ENCODE measurements at regions not wholly inside any gene's neighbourhood (a gene's known extent, or its start where the extent isn't known, plus 50 kb on each side); places are given as distances from the start of the nearest gene placed in this dataset.

GRCh38 chr22:19620742-19621371 lies 93.4 kb upstream of the SEPTIN5 start:
- TF ChIP-seq CTCF (IDR thresholded peaks at IDR 0.05; ENCODE audit: low read depth, low read length) (no peak), EZH2phosphoT487 (IDR thresholded peaks at IDR 0.05; ENCODE audit: low read depth) (no peak)
